HCT116 (cell line): ENCODE measurements at regions not wholly inside any gene's neighbourhood (a gene's known extent, or its start where the extent isn't known, plus 50 kb on each side); places are given as distances from the start of the nearest gene placed in this dataset.

Source experiments
- ATAC-seq: fragments of 200-7000 bp; cut with Tn5 transposase; 2 replicates; pipeline ENCODE4 v1.9.1; 2020; ENCODE audit warnings: mild to moderate bottlenecking, moderate library complexity
- BruUV-seq: library from RNA; stranded (reverse); fragments of 400-500 nt; replicated peaks from 2 replicates; lab custom pipeline; 2021; lab: Mats Ljungman, UMichigan
- CTCF ChIA-PET: fragments of 300-600 bp; sonication (Branson Sonifier 250); formaldehyde crosslinking; loops from one replicate; lab custom pipeline; 2021; ENCODE audit warnings: antibody characterized with exemption; lab: Charles Lee
- POLR2A ChIA-PET: fragments of 300-600, 350-600 bp; sonication (Branson Sonifier 250); formaldehyde crosslinking; loops from one replicate; lab custom pipeline; 2021; ENCODE audit warnings: antibody characterized with exemption; lab: Charles Lee
- RAD21 ChIA-PET, 2 experiments: fragments of 300-600 bp; sonication (Branson Sonifier 250); formaldehyde crosslinking; loops; one replicate each; lab custom pipeline; 2023; ENCODE audit warnings: low total read pairs in 2 of 2; ENCODE audit not compliant: uncharacterized antibody in 2 of 2, unreplicated experiment in 2 of 2, low non-redundant PET in 1 of 2; lab: Charles Lee
- DNase-seq: peaks from one replicate; pipeline ENCODE4 v3.0.0-alpha.2; 2010; ENCODE audit warnings: low read depth, low spot score
- H2AFZ ChIP-seq: fragments of 200-600 bp; shearing (Covaris generic), sonication (generic); 2 replicates; pipeline ENCODE4 v1.6.1; 2017; ENCODE audit warnings: low read depth, mixed run types, mixed read lengths, antibody characterized with exemption, low read length; ENCODE audit not compliant: poor library complexity, severe bottlenecking
- H3K27ac ChIP-seq: 2 replicates; pipeline ENCODE4 v1.5.1; 2012; ENCODE audit warnings: low read depth, low read length
- H3K27me3 ChIP-seq: fragments of 200-600 bp; sonication (generic); 2 replicates; pipeline ENCODE4 v1.6.1; 2016; ENCODE audit warnings: mixed run types, low read length, mixed read lengths; ENCODE audit not compliant: insufficient read depth
- H3K36me3 ChIP-seq, 2 experiments: fragments of 200-500 bp in 1 of 2; fragments of 200-600 bp in 1 of 2; sonication (Bioruptor generic) in 1 of 2; sonication (generic) in 1 of 2; 2 replicates each; pipeline versions ENCODE4 v1.5.1 to v1.6.1; 2014 to 2016; ENCODE audit warnings: low read length in 2 of 2, inconsistent platforms in 1 of 2, mixed read lengths in 1 of 2, mixed run types in 1 of 2; ENCODE audit not compliant: insufficient read depth in 2 of 2, control insufficient read depth in 1 of 2
- H3K4me1 ChIP-seq, 2 experiments: fragments of 200-600 bp in 1 of 2; sonication (generic) in 1 of 2; 2 replicates each; pipeline versions ENCODE4 v1.5.1 to v1.6.1; 2012 to 2017; ENCODE audit warnings: low read length in 2 of 2, inconsistent platforms in 1 of 2, mild to moderate bottlenecking in 1 of 2, mixed read lengths in 1 of 2, mixed run types in 1 of 2, moderate library complexity in 1 of 2; ENCODE audit not compliant: insufficient read depth in 2 of 2, control insufficient read depth in 1 of 2
- H3K4me2 ChIP-seq: fragments of 200-600 bp; sonication (generic); 2 replicates; pipeline ENCODE4 v1.6.1; 2017; ENCODE audit warnings: mixed run types, low read length, mixed read lengths
- H3K4me3 ChIP-seq, 2 experiments: fragments of 200-600 bp in 1 of 2; sonication (generic) in 1 of 2; replicated peaks in 1 of 2; 2 replicates each; pipeline ENCODE4 v1.5.1; 2011 to 2016; ENCODE audit warnings: low read length in 2 of 2, control low read depth in 1 of 2, low read depth in 1 of 2, mild to moderate bottlenecking in 1 of 2, mixed read lengths in 1 of 2, mixed run types in 1 of 2
- H3K79me2 ChIP-seq: fragments of 200-600 bp; sonication (generic); 2 replicates; pipeline ENCODE4 v1.6.1; 2017; ENCODE audit warnings: mild to moderate bottlenecking, mixed run types, low read length, moderate library complexity, mixed read lengths; ENCODE audit not compliant: insufficient read depth
- H3K9ac ChIP-seq: fragments of 200-600 bp; sonication (generic); 2 replicates; pipeline ENCODE4 v1.6.1; 2016; ENCODE audit warnings: low read length, mixed read lengths
- H3K9me2 ChIP-seq: fragments of 200-600 bp; sonication (generic), shearing (Covaris generic); 2 replicates; pipeline ENCODE4 v1.6.1; 2017; ENCODE audit warnings: mixed run types, mild to moderate bottlenecking, moderate library complexity; ENCODE audit not compliant: insufficient read depth
- H3K9me3 ChIP-seq, 2 experiments: fragments of 200-500 bp in 1 of 2; fragments of 200-600 bp in 1 of 2; sonication (Bioruptor generic) in 1 of 2; sonication (generic) in 1 of 2; 2 replicates each; pipeline ENCODE4 v1.6.1; 2014 to 2017; ENCODE audit warnings: low read length in 2 of 2, mixed read lengths in 2 of 2, inconsistent platforms in 1 of 2, low read depth in 1 of 2, mild to moderate bottlenecking in 1 of 2, mixed run types in 1 of 2, moderate library complexity in 1 of 2; ENCODE audit not compliant: control insufficient read depth in 1 of 2, insufficient read depth in 1 of 2
- H4K20me1 ChIP-seq: fragments of 200-600 bp; sonication (generic), shearing (Covaris generic); 2 replicates; pipeline ENCODE4 v1.6.1; 2017; ENCODE audit warnings: mixed run types, mild to moderate bottlenecking, moderate library complexity; ENCODE audit not compliant: insufficient read depth
- CTCF ChIP-seq, 3 experiments: fragments of 200-600 bp in 1 of 3; sonication (generic) in 1 of 3; IDR thresholded peaks in 2 of 3; conservative IDR thresholded peaks in 1 of 3; 2 replicates each; pipeline ENCODE4 v1.5.1; 2012 to 2017; ENCODE audit warnings: low read depth in 2 of 3, low read length in 2 of 3, antibody characterized with exemption in 1 of 3, borderline replicate concordance in 1 of 3, control low read depth in 1 of 3, mild to moderate bottlenecking in 1 of 3, mixed read lengths in 1 of 3, mixed run types in 1 of 3, moderate library complexity in 1 of 3; ENCODE audit not compliant: insufficient read depth in 1 of 3
- EZH2phosphoT487 ChIP-seq: fragments of 200-600 bp; IDR thresholded peaks from 2 replicates; pipeline ENCODE4 v1.6.1; 2018; ENCODE audit warnings: antibody characterized with exemption, borderline replicate concordance
- JUND ChIP-seq: IDR thresholded peaks from 2 replicates; pipeline ENCODE4 v1.6.1; 2012
- POLR2A ChIP-seq: IDR thresholded peaks from 2 replicates; pipeline ENCODE4 v1.7.0; 2011; ENCODE audit warnings: borderline replicate concordance; ENCODE audit not compliant: insufficient read depth, insufficient read length; ENCODE audit errors: extremely low read depth
- SP1 ChIP-seq: IDR thresholded peaks from 2 replicates; pipeline ENCODE4 v1.6.1; 2012; ENCODE audit warnings: low read depth
- SRF ChIP-seq: IDR thresholded peaks from 2 replicates; pipeline ENCODE4 v1.6.1; 2012; ENCODE audit warnings: low read depth
- TCF7L2 ChIP-seq: IDR thresholded peaks from 2 replicates; pipeline ENCODE4 v1.7.0; 2011; ENCODE audit warnings: borderline replicate concordance, inconsistent platforms; ENCODE audit not compliant: insufficient read depth, insufficient read length; ENCODE audit errors: extremely low read depth
- ZBTB33 ChIP-seq: IDR thresholded peaks from 2 replicates; pipeline ENCODE4 v1.6.1; 2011; ENCODE audit warnings: mild to moderate bottlenecking, low read length, moderate library complexity; ENCODE audit not compliant: insufficient replicate concordance; ENCODE audit errors: extremely low read depth
- intact Hi-C: fragments of 100-400 bp; cut with micrococcal nuclease; formaldehyde crosslinking; loops from 2 replicates; pipeline ENCODE4 v1.10.0; 2022

GRCh38 chr18:28409811-28410210 lies 232.9 kb upstream of the CDH2 start:
- no TSS peak for BruUV-seq
- H3K4me1 ChIP-seq, result no peaks in the 10 kb centered on the region
- no peak overlapping the region for H3K4me2 ChIP-seq
- intact Hi-C loops, result no loop called here
- H4K20me1 ChIP-seq, result no peaks in the 10 kb centered on the region
- H3K4me3 ChIP-seq, result no peak overlapping the region
- POLR2A ChIA-PET, result no interaction called here
- no peaks in the 10 kb centered on the region for H3K36me3 ChIP-seq
- no peak for DNase-seq
- no peaks in the 10 kb centered on the region for H3K9me2 ChIP-seq
- no peak overlapping the region for H2AFZ ChIP-seq
- no peaks in the 10 kb centered on the region for H3K27me3 ChIP-seq
- no peaks in the 10 kb centered on the region for H3K79me2 ChIP-seq
- H3K9ac ChIP-seq, result no peak overlapping the region
- H3K9me3 ChIP-seq, result no peaks in the 10 kb centered on the region
- ATAC-seq, result no peak
- TF ChIP-seq SP1, result no peak
- TF ChIP-seq EZH2phosphoT487, result no peak
- TF ChIP-seq POLR2A, result no peak
- TF ChIP-seq ZBTB33, result no peak
- no peak for TF ChIP-seq SRF
- no peak for TF ChIP-seq CTCF (IDR thresholded peaks at IDR 0.05 in 2 of 3, conservative IDR thresholded peaks at IDR 0.05 in 1 of 3; ENCODE audit: borderline replicate concordance in 1 of 3, insufficient read depth in 1 of 3, low read depth in 2 of 3, low read length in 2 of 3)
- no peak for TF ChIP-seq TCF7L2
- no peak for TF ChIP-seq JUND
- CTCF ChIA-PET, result no interaction called here
- H3K27ac ChIP-seq, result no peak overlapping the region
- RAD21 ChIA-PET, result no interaction called here
